Astrocyte (in vitro differentiated cells and primary cell): ENCODE measurements at regions not wholly inside any gene's neighbourhood (a gene's known extent, or its start where the extent isn't known, plus 50 kb on each side); places are given as distances from the start of the nearest gene placed in this dataset.

Experiments used
- DNase-seq: peaks from one replicate; pipeline ENCODE4 v3.0.0-alpha.2; 2010; ENCODE audit warnings: low read depth
- FAIRE-seq: peaks from 2 replicates; lab custom pipeline; 2011; peaks lifted over from hg19 to GRCh38; lab: Jason Lieb, UNC
- H2AFZ ChIP-seq: 2 replicates; pipeline ENCODE4 v1.6.0; 2012; ENCODE audit warnings: low read depth, low read length, inconsistent platforms
- H3K27ac ChIP-seq: 2 replicates; pipeline ENCODE4 v1.5.1; 2011; ENCODE audit warnings: low read depth, low read length, inconsistent platforms
- H3K27me3 ChIP-seq: 2 replicates; pipeline ENCODE4 v1.6.0; 2011; ENCODE audit warnings: low read length, inconsistent platforms; ENCODE audit not compliant: insufficient read depth
- H3K36me3 ChIP-seq: 2 replicates; pipeline ENCODE4 v1.5.1; 2011; ENCODE audit warnings: low read length, inconsistent platforms; ENCODE audit not compliant: insufficient read depth
- H3K4me1 ChIP-seq: 2 replicates; pipeline ENCODE4 v1.5.1; 2011; ENCODE audit warnings: low read length, inconsistent platforms; ENCODE audit not compliant: insufficient read depth
- H3K4me2 ChIP-seq: 2 replicates; pipeline ENCODE4 v1.6.0; 2012; ENCODE audit warnings: low read length, inconsistent platforms
- H3K4me3 ChIP-seq: 2 replicates; pipeline ENCODE4 v1.5.1; 2011; ENCODE audit warnings: low read depth, mild to moderate bottlenecking, low read length, inconsistent platforms; ENCODE audit not compliant: insufficient read depth
- H3K79me2 ChIP-seq: 2 replicates; pipeline ENCODE4 v1.6.0; 2012; ENCODE audit warnings: mild to moderate bottlenecking, low read length, inconsistent platforms; ENCODE audit not compliant: insufficient read depth
- H3K9ac ChIP-seq: 2 replicates; pipeline ENCODE4 v1.6.0; 2012; ENCODE audit warnings: mild to moderate bottlenecking, low read length, inconsistent platforms
- H3K9me3 ChIP-seq: 2 replicates; pipeline ENCODE4 v1.5.1; 2012; ENCODE audit warnings: low read depth, mild to moderate bottlenecking, low read length, inconsistent platforms; ENCODE audit not compliant: insufficient read depth
- H4K20me1 ChIP-seq: 2 replicates; pipeline ENCODE4 v1.6.0; 2012; ENCODE audit warnings: low read length, inconsistent platforms; ENCODE audit not compliant: insufficient read depth
- H3K27ac Mint-ChIP-seq: one replicate; pipeline ENCODE4 v1.8.0; 2021; ENCODE audit warnings: mild to moderate bottlenecking, mixed read lengths; ENCODE audit not compliant: unreplicated experiment
- H3K27me3 Mint-ChIP-seq: one replicate; pipeline ENCODE4 v1.8.0; 2021; ENCODE audit warnings: low read depth, mixed read lengths; ENCODE audit not compliant: unreplicated experiment
- H3K36me3 Mint-ChIP-seq: one replicate; pipeline ENCODE4 v1.8.0; 2021; ENCODE audit warnings: low read depth, mixed read lengths; ENCODE audit not compliant: unreplicated experiment
- H3K4me1 Mint-ChIP-seq: one replicate; pipeline ENCODE4 v1.8.0; 2021; ENCODE audit warnings: low read depth, mixed read lengths; ENCODE audit not compliant: unreplicated experiment
- H3K4me3 Mint-ChIP-seq: one replicate; pipeline ENCODE4 v1.8.0; 2021; ENCODE audit warnings: mild to moderate bottlenecking, moderate library complexity, mixed read lengths; ENCODE audit not compliant: unreplicated experiment
- H3K9me3 Mint-ChIP-seq: one replicate; pipeline ENCODE4 v1.8.0; 2021; ENCODE audit warnings: mild to moderate bottlenecking, mixed read lengths; ENCODE audit not compliant: unreplicated experiment
- CTCF ChIP-seq: IDR thresholded peaks from 2 replicates; pipeline ENCODE4 v1.5.1; 2011; ENCODE audit warnings: low read depth, mild to moderate bottlenecking, inconsistent platforms, low read length, moderate library complexity; ENCODE audit not compliant: insufficient read depth
- EZH2 ChIP-seq: IDR thresholded peaks from 2 replicates; pipeline ENCODE4 v1.6.1; 2012; ENCODE audit warnings: mild to moderate bottlenecking, low read length, inconsistent platforms; ENCODE audit not compliant: insufficient read depth

- H3K27me3 Mint-ChIP-seq, result peaks cover 9% of the 10 kb centered on the region
- H3K4me1 Mint-ChIP-seq, result peaks cover 5% of the 10 kb centered on the region
- H4K20me1 ChIP-seq, result no peaks in the 10 kb centered on the region
- no peak overlapping the region for H3K4me3 ChIP-seq
- H3K27ac ChIP-seq, result no peak overlapping the region
- no peaks in the 10 kb centered on the region for H3K27me3 ChIP-seq
- DNase-seq (no peak), FAIRE-seq (no peak)
- H3K36me3 ChIP-seq, result no peaks in the 10 kb centered on the region
- H2AFZ ChIP-seq, result no peak overlapping the region
- peaks cover 7% of the 10 kb centered on the region for H3K9me3 ChIP-seq
- H3K27ac Mint-ChIP-seq, result no peak overlapping the region
- no peak overlapping the region for H3K9ac ChIP-seq
- no peaks in the 10 kb centered on the region for H3K36me3 Mint-ChIP-seq
- H3K4me1 ChIP-seq, result no peaks in the 10 kb centered on the region
- TF ChIP-seq CTCF (no peak), EZH2 (no peak)
- peaks cover 4% of the 10 kb centered on the region for H3K9me3 Mint-ChIP-seq
- no peak overlapping the region for H3K4me2 ChIP-seq
- no peaks in the 10 kb centered on the region for H3K79me2 ChIP-seq
- no peak overlapping the region for H3K4me3 Mint-ChIP-seq
Observed at GRCh38 chr22:49491726-49492125, 335.9 kb downstream of the BRD1 start.

GRCh38 chr22:49491221-49491635, 336.4 kb downstream of the BRD1 start:
- Mint-ChIP-seq H3K9me3 (peaks cover 4% of the 10 kb centered on the region), H3K27ac (no peak overlapping the region), H3K4me3 (no peak overlapping the region), H3K4me1 (peaks cover 5% of the 10 kb centered on the region), H3K27me3 (peaks cover 9% of the 10 kb centered on the region), H3K36me3 (no peaks in the 10 kb centered on the region)
- Histone ChIP-seq H3K9me3 (peaks cover 7% of the 10 kb centered on the region), H3K79me2 (no peaks in the 10 kb centered on the region), H4K20me1 (no peaks in the 10 kb centered on the region), H3K9ac (no peak overlapping the region), H3K36me3 (no peaks in the 10 kb centered on the region), H3K27me3 (no peaks in the 10 kb centered on the region), H3K4me3 (no peak overlapping the region), H2AFZ (no peak overlapping the region), H3K4me1 (no peaks in the 10 kb centered on the region), H3K27ac (no peak overlapping the region), H3K4me2 (no peak overlapping the region)
- DNase-seq (no peak), FAIRE-seq (no peak)
- no peak for TF ChIP-seq EZH2
- no peak for TF ChIP-seq CTCF

- H4K20me1 ChIP-seq, result no peaks in the 10 kb centered on the region
- no peaks in the 10 kb centered on the region for H3K36me3 ChIP-seq
- no peak overlapping the region for H3K4me2 ChIP-seq
- no peak overlapping the region for H3K4me3 ChIP-seq
- no peak overlapping the region for H3K27ac ChIP-seq
- no peak overlapping the region for H2AFZ ChIP-seq
- no peak for DNase-seq
- H3K9me3 ChIP-seq, result peaks cover 7% of the 10 kb centered on the region
- H3K9me3 Mint-ChIP-seq, result peaks cover 4% of the 10 kb centered on the region
- TF ChIP-seq EZH2 (no peak), CTCF (no peak)
- no peaks in the 10 kb centered on the region for H3K36me3 Mint-ChIP-seq
- H3K4me3 Mint-ChIP-seq, result no peak overlapping the region
- H3K79me2 ChIP-seq, result no peaks in the 10 kb centered on the region
- peaks cover 9% of the 10 kb centered on the region for H3K27me3 Mint-ChIP-seq
- H3K9ac ChIP-seq, result no peak overlapping the region
- H3K4me1 ChIP-seq, result no peaks in the 10 kb centered on the region
- H3K4me1 Mint-ChIP-seq, result peaks cover 5% of the 10 kb centered on the region
- FAIRE-seq, result no peak
- no peak overlapping the region for H3K27ac Mint-ChIP-seq
- no peaks in the 10 kb centered on the region for H3K27me3 ChIP-seq
Observed at GRCh38 chr22:49490692-49491091, 337.0 kb downstream of the BRD1 start.
